Suprapubic skin (tissue), 4 donors: ENCODE measurements at regions not wholly inside any gene's neighbourhood (a gene's known extent, or its start where the extent isn't known, plus 50 kb on each side); places are given as distances from the start of the nearest gene placed in this dataset.

ENCODE experiments used
- DNase-seq, 2 donors: peaks; one replicate each; pipeline ENCODE4 v3.0.0-alpha.2; 2019; ENCODE audit warnings: low spot score in 2 of 2
- H3K27ac ChIP-seq: fragments of 200-600 bp; sonication (generic); one replicate; pipeline ENCODE4 v1.5.1; 2019
- H3K27me3 ChIP-seq: fragments of 200-600 bp; sonication (generic); one replicate; pipeline ENCODE4 v1.5.1; 2019
- H3K36me3 ChIP-seq: fragments of 200-600 bp; sonication (generic); one replicate; pipeline ENCODE4 v1.5.1; 2019
- H3K4me1 ChIP-seq: fragments of 200-600 bp; sonication (generic); one replicate; pipeline ENCODE4 v1.5.1; 2019
- H3K4me3 ChIP-seq: fragments of 200-600 bp; sonication (generic); one replicate; pipeline ENCODE4 v1.5.1; 2019; ENCODE audit warnings: mild to moderate bottlenecking
- H3K9me3 ChIP-seq: fragments of 200-600 bp; sonication (generic); one replicate; pipeline ENCODE4 v1.5.1; 2019
- EP300 ChIP-seq: sonication (generic); formaldehyde crosslinking; IDR thresholded peaks from one replicate; pipeline ENCODE4 v1.6.1; 2017; ENCODE audit warnings: antibody characterized with exemption
- POLR2A ChIP-seq, 2 donors: fragments of 450-650 bp; IDR thresholded peaks; one replicate each; pipeline ENCODE4 v1.6.1; 2017; ENCODE audit warnings: antibody characterized with exemption in 2 of 2, mild to moderate bottlenecking in 2 of 2, moderate library complexity in 2 of 2
- POLR2AphosphoS5 ChIP-seq, 3 donors: sonication (generic); formaldehyde crosslinking; IDR thresholded peaks; one replicate each; pipeline ENCODE4 v1.6.1; 2017; ENCODE audit warnings: antibody characterized with exemption in 3 of 3
- WGBS: methylation state at CpG from one replicate; pipeline ENCODE4 v1.1.5; 2018; 5-methylcytosine and 5-hydroxymethylcytosine counted together
- TF ChIP-seq, protein P1 (sequence below), 2 donors: fragments of 200-600 bp in 1 of 2; fragments of 450-650 bp in 1 of 2; sonication (generic) in 1 of 2; IDR thresholded peaks; one replicate each; pipeline ENCODE4 v1.5.1; 2016 to 2019; ENCODE audit warnings: antibody characterized with exemption in 2 of 2, mild to moderate bottlenecking in 1 of 2, moderate library complexity in 1 of 2

DNA sequence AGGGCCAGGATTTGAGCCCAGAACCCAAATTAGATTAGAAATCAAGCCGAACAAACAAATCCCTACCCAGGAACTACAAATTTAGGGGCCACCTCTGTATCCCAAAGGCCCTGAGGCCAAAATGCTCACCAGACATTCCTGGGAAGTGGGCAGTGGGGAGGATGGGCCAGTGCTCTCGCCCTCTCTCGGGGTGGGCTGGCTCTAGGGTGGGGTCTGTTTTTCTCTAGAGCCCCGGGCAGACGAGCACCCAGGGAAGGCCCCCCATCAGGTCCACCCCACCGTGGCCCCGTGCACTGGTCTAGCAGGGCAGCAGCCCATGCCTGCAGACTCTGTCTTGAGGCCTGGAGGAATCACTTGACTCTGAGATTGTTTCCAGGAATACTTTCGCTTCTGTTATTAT lies 252.0 kb downstream of the RRAGC start:
- no peak for TF ChIP-seq POLR2A (IDR thresholded peaks at IDR 0.05)
- TF ChIP-seq, protein P1, sequence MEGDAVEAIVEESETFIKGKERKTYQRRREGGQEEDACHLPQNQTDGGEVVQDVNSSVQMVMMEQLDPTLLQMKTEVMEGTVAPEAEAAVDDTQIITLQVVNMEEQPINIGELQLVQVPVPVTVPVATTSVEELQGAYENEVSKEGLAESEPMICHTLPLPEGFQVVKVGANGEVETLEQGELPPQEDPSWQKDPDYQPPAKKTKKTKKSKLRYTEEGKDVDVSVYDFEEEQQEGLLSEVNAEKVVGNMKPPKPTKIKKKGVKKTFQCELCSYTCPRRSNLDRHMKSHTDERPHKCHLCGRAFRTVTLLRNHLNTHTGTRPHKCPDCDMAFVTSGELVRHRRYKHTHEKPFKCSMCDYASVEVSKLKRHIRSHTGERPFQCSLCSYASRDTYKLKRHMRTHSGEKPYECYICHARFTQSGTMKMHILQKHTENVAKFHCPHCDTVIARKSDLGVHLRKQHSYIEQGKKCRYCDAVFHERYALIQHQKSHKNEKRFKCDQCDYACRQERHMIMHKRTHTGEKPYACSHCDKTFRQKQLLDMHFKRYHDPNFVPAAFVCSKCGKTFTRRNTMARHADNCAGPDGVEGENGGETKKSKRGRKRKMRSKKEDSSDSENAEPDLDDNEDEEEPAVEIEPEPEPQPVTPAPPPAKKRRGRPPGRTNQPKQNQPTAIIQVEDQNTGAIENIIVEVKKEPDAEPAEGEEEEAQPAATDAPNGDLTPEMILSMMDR (IDR thresholded peaks at IDR 0.05) = no peak
- no peak for TF ChIP-seq EP300
- TF ChIP-seq POLR2AphosphoS5 (IDR thresholded peaks at IDR 0.05) = no peak
- Histone ChIP-seq H3K9me3 (no peaks in the 10 kb centered on the region), H3K27ac (no peak overlapping the region), H3K4me1 (no peaks in the 10 kb centered on the region), H3K27me3 (peaks cover 19% of the 10 kb centered on the region), H3K4me3 (no peak overlapping the region), H3K36me3 (no peaks in the 10 kb centered on the region)
- DNase-seq = no peak
- WGBS = 66% methylated on average over 6 of the region's 8 CpGs

DNA sequence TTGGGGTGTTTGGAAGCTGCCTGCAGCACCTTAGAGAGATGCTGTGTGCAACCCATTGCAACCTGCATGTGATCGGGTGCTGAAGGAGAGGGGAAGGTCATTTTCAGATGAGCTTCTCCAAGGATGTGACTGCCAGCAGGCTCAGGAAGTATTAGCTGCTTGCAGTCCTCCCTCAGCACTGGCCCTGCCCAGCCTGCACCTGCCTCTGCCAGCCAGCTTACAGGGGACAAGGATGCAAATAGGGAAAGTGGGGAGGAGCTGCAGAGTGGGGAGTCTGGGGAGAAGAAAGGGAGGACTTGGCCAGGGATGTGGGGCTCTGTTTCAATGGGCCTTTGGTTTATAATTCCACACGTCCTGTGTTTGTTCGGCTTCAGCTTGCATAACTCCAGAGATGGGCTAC lies 254.5 kb downstream of the RRAGC start:
- Histone ChIP-seq H3K9me3 (no peaks in the 10 kb centered on the region), H3K27ac (no peak overlapping the region), H3K4me1 (no peaks in the 10 kb centered on the region), H3K27me3 (peaks cover 8% of the 10 kb centered on the region), H3K4me3 (no peak overlapping the region), H3K36me3 (no peaks in the 10 kb centered on the region)
- TF ChIP-seq, protein P1 (IDR thresholded peaks at IDR 0.05) = no peak
- TF ChIP-seq POLR2AphosphoS5 (IDR thresholded peaks at IDR 0.05) = no peak
- TF ChIP-seq EP300 = no peak
- no peak for TF ChIP-seq POLR2A (IDR thresholded peaks at IDR 0.05)
- WGBS = 85% methylated on average over 3 of the region's 3 CpGs
- no peak for DNase-seq

DNA sequence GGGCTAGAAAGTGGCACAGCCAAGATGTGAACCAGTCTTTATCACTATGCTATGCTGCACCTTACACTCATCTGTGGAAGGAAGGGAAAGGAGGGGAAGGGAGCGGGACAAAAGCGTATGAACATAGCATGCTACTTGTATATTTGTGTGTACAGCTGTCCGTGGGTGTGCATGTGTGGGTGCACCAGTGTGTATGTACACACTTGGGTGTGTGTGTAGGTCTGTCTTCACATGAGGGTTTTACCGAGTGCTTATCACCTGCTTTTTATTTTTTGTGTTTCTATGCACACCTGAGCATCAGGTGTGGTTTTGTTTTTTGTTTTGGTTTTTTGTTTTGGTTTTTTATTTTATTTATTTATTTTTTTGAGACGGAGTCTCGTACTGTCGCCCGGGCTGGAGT lies 255.7 kb downstream of the RRAGC start:
- Histone ChIP-seq H3K4me3 (no peak overlapping the region), H3K4me1 (no peaks in the 10 kb centered on the region), H3K27ac (no peak overlapping the region), H3K27me3 (peaks cover 5% of the 10 kb centered on the region), H3K36me3 (no peaks in the 10 kb centered on the region), H3K9me3 (no peaks in the 10 kb centered on the region)
- 89% methylated on average over 8 of the region's 8 CpGs for WGBS
- DNase-seq = peak in 1 of 2 donors; percentile 8
- no peak for TF ChIP-seq POLR2A (IDR thresholded peaks at IDR 0.05)
- no peak for TF ChIP-seq EP300

DNA sequence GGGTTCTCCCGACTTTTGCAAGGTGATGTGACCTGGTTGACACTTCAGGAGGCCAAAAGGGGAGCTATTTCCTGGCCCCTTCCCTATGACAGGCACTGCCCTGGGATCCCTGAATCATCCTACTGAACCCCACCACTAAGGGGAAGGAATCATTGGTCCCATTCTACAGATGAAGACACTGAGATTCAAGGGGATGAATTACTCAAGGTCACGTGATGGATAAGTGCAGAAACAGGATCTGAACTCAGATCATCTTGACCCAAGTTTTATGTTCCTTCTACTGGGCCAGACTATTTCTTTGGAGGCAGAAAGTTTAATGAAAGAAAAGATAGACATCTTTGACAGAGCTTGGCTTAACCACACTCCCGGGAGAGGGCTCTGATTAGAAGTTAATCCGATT lies 258.7 kb downstream of the RRAGC start:
- peak in 1 of 2 donors; percentile 16 for DNase-seq
- Histone ChIP-seq H3K27ac (no peak overlapping the region), H3K4me3 (no peak overlapping the region), H3K36me3 (no peaks in the 10 kb centered on the region), H3K4me1 (no peaks in the 10 kb centered on the region), H3K27me3 (peaks cover 3% of the 10 kb centered on the region), H3K9me3 (no peaks in the 10 kb centered on the region)
- TF ChIP-seq POLR2A (IDR thresholded peaks at IDR 0.05) (no peak), POLR2AphosphoS5 (IDR thresholded peaks at IDR 0.05) (no peak), EP300 (no peak)
- TF ChIP-seq, protein P1 (IDR thresholded peaks at IDR 0.05) = no peak
- WGBS = 80% methylated on average over 4 of the region's 4 CpGs

DNA sequence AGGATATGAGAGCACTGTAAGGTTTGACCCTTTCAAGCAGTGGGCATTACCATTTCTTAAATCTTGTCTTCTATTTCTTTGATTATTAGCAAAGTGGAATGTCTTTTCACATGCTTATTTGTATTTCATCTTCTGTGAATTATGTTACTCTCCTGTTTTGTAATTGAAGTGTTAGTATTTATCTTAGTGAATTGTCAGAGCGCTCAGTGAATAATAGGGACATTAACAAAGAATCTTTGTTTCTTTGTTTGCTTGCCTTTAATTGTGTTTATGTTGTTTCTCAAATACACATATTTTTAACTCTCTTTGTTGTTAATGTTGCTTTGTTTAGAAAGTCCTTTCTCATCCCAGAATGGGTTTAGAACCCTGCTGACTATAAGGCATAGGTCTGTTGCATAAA lies 259.3 kb downstream of the RRAGC start:
- no peak for DNase-seq
- H3K36me3 ChIP-seq = no peaks in the 10 kb centered on the region
- no peak overlapping the region for H3K27ac ChIP-seq
- H3K4me3 ChIP-seq = no peak overlapping the region
- no peaks in the 10 kb centered on the region for H3K9me3 ChIP-seq
- H3K27me3 ChIP-seq = peaks cover 4% of the 10 kb centered on the region
- H3K4me1 ChIP-seq = no peaks in the 10 kb centered on the region
- 96% methylated on average over 1 of the region's 1 CpG for WGBS
- TF ChIP-seq, protein P1 (IDR thresholded peaks at IDR 0.05) = no peak
- no peak for TF ChIP-seq EP300

DNA sequence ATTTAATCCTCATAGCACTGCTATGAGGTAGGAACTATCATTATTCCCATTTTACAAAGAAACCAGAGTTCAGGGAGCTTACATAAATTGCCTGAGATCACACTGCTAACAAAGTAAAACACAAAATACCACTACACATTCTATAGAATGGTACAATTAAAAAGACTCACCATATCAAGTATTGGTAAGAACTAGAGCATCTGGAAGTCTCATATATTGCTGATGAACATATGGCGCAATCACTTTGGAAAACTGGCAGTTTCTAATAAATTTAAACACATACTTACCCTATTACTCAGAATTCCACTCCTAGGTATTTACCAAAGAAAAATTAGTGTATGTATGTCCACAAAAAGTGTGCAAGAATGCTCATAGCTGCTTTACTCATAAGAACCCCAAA lies 261.5 kb downstream of the RRAGC start:
- peaks cover 10% of the 10 kb centered on the region for H3K27me3 ChIP-seq
- DNase-seq = no peak
- no peak overlapping the region for H3K27ac ChIP-seq
- H3K4me3 ChIP-seq = no peak overlapping the region
- no peaks in the 10 kb centered on the region for H3K4me1 ChIP-seq
- no peaks in the 10 kb centered on the region for H3K36me3 ChIP-seq
- 97% methylated on average over 1 of the region's 1 CpG for WGBS
- peaks cover 9% of the 10 kb centered on the region for H3K9me3 ChIP-seq
- TF ChIP-seq POLR2A (IDR thresholded peaks at IDR 0.05) = no peak
- no peak for TF ChIP-seq POLR2AphosphoS5 (IDR thresholded peaks at IDR 0.05)
